ENCODE measurements at regions not wholly inside any gene's neighbourhood (a gene's known extent, or its start where the extent isn't known, plus 50 kb on each side); places are given as distances from the start of the nearest gene placed in this dataset.

DNA sequence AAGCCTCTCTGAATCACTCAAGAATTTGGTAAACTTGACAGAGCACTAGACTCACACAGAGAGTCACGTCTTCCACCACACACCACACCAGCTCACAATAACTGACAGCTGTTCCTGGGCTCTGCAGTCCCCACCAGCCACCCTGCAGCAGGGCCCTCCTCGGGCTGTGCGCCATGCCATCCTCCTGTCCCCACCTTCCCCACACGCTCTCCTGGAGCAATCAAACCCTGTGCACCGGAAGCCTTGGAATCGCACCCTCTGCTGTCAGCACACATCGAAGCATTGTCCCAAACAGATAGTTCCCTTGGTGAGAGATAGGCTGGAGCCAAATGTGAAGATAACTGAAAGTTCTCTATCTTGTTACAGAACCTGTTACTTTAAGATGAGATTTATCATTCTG is 191.0 kb downstream of the TBXT start:
- POLR2A ChIA-PET (ENCODE audit: unreplicated experiment), result no interaction called here
- TF ChIP-seq MAFK (IDR thresholded peaks at IDR 0.05; ENCODE audit: low read depth, low read length) (no peak), SMC3 (IDR thresholded peaks at IDR 0.05; ENCODE audit: low read depth, low read length) (no peak), MXI1 (IDR thresholded peaks at IDR 0.05; ENCODE audit: borderline replicate concordance, low read depth, low read length) (no peak), RFX5 (IDR thresholded peaks at IDR 0.05; ENCODE audit: low read depth, low read length) (no peak), NFE2L2 (IDR thresholded peaks at IDR 0.05; ENCODE audit: low read depth, low read length) (no peak), POLR2A (IDR thresholded peaks at IDR 0.05; ENCODE audit: low read depth, low read length) (no peak), MAZ (IDR thresholded peaks at IDR 0.05; ENCODE audit: borderline replicate concordance, low read depth, low read length) (no peak), CTCF (conservative IDR thresholded peaks at IDR 0.05; ENCODE audit: low read depth, low read length) (no peak), RAD21 (IDR thresholded peaks at IDR 0.05; ENCODE audit: low read length) (no peak), BHLHE40 (IDR thresholded peaks at IDR 0.05; ENCODE audit: low read depth, low read length) (no peak), CHD1 (IDR thresholded peaks at IDR 0.05; ENCODE audit: low read depth, low read length) (no peak), FOS (IDR thresholded peaks at IDR 0.05; ENCODE audit: low read depth, low read length) (no peak), RCOR1 (IDR thresholded peaks at IDR 0.05; ENCODE audit: insufficient replicate concordance, low read length) (no peak), CEBPB (IDR thresholded peaks at IDR 0.05; ENCODE audit: low read depth, low read length) (no peak)
- TF ChIP-seq, protein P1, sequence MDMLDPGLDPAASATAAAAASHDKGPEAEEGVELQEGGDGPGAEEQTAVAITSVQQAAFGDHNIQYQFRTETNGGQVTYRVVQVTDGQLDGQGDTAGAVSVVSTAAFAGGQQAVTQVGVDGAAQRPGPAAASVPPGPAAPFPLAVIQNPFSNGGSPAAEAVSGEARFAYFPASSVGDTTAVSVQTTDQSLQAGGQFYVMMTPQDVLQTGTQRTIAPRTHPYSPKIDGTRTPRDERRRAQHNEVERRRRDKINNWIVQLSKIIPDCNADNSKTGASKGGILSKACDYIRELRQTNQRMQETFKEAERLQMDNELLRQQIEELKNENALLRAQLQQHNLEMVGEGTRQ (IDR thresholded peaks at IDR 0.05; ENCODE audit: low read depth, low read length), result no peak
- TF ChIP-seq, protein P2, sequence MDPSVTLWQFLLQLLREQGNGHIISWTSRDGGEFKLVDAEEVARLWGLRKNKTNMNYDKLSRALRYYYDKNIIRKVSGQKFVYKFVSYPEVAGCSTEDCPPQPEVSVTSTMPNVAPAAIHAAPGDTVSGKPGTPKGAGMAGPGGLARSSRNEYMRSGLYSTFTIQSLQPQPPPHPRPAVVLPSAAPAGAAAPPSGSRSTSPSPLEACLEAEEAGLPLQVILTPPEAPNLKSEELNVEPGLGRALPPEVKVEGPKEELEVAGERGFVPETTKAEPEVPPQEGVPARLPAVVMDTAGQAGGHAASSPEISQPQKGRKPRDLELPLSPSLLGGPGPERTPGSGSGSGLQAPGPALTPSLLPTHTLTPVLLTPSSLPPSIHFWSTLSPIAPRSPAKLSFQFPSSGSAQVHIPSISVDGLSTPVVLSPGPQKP (IDR thresholded peaks at IDR 0.05; ENCODE audit: borderline replicate concordance, low read depth, low read length), result no peak
- no peaks in the 10 kb centered on the region for H3K27me3 ChIP-seq (ENCODE audit: control insufficient read depth, insufficient read depth, low read length)
- ATAC-seq (ENCODE audit: low read depth) (no peak), DNase-seq (no peak)
- intact Hi-C loops (cut with micrococcal nuclease) (no loop called here), in situ Hi-C loops (cut with MboI; ENCODE audit: low sequenced_read_pairs) (no loop called here), dilution Hi-C loops (cut with HindIII; ENCODE audit: low sequenced_read_pairs, unreplicated experiment) (no loop called here)
- H3K4ac ChIP-seq (ENCODE audit: low read depth, low read length), result no peak overlapping the region
- no peak overlapping the region for H4K8ac ChIP-seq (ENCODE audit: low read depth in 2 of 2, low read length in 2 of 2)
- H3K14ac ChIP-seq (replicated peaks; ENCODE audit: low read depth, low read length), result no peak overlapping the region
- no peak overlapping the region for H2BK15ac ChIP-seq (ENCODE audit: low read depth, low read length)
- H3K18ac ChIP-seq (ENCODE audit: low read depth, low read length), result no peak overlapping the region
- H2BK120ac ChIP-seq (ENCODE audit: low read depth, low read length), result no peak overlapping the region
- 91% methylated on average over 3 of the region's 7 CpGs; no CpG with 5 or more reads in 1 of the 2 experiments for WGBS, 2 experiments (ENCODE audit: extremely low coverage in 2 of 2, insufficient read length in 1 of 2)
- no TSS peak for BruUV-seq (replicated peaks)
- no peak overlapping the region for H2BK5ac ChIP-seq (ENCODE audit: low read depth, low read length, poor library complexity, severe bottlenecking)
- peaks cover 0 to 12% of the 10 kb centered on the region in 2 experiments; a peak in 1 of 4 replicates for H3K79me1 ChIP-seq (ENCODE audit: low read depth in 1 of 2, low read length in 2 of 2)
- peaks cover 9% of the 10 kb centered on the region for H4K20me1 ChIP-seq (ENCODE audit: insufficient read depth, low read length)
- no peak overlapping the region for H2AK5ac ChIP-seq (ENCODE audit: low read depth, low read length)
- no peak overlapping the region for H3K27ac ChIP-seq (ENCODE audit: insufficient read depth, low read length)
- H4K5ac ChIP-seq (ENCODE audit: low read depth, low read length), result no peak overlapping the region
- H2AFZ ChIP-seq (replicated peaks; ENCODE audit: low read length, poor library complexity), result no peak overlapping the region
- H3K9ac ChIP-seq (ENCODE audit: low read depth, low read length), result no peak overlapping the region
- no peak overlapping the region for H3K23ac ChIP-seq (ENCODE audit: low read depth, low read length)
- peaks cover 10% of the 10 kb centered on the region for H3K36me3 ChIP-seq (ENCODE audit: control insufficient read depth, insufficient read depth, low read length)
- H3K9me1 ChIP-seq (ENCODE audit: insufficient read depth, low read length), result no peaks in the 10 kb centered on the region
- no peak overlapping the region for H3K4me3 ChIP-seq (ENCODE audit: insufficient read depth, low read depth, low read length)
- CTCF ChIA-PET, result no interaction called here
- H4K91ac ChIP-seq (ENCODE audit: insufficient read depth, low read depth, low read length), result no peak overlapping the region
- no peak overlapping the region for H3K4me2 ChIP-seq (ENCODE audit: low read depth, low read length)
- H3K4me1 ChIP-seq (ENCODE audit: control insufficient read depth, insufficient read depth, low read length), result peaks cover 6% of the 10 kb centered on the region
- H3K56ac ChIP-seq (ENCODE audit: extremely low read depth, insufficient read depth, low read length), result no peak overlapping the region
- no peaks in the 10 kb centered on the region for H3K9me3 ChIP-seq (ENCODE audit: control insufficient read depth, insufficient read depth, low read length)
- H2BK20ac ChIP-seq (ENCODE audit: low read depth, low read length), result no peak overlapping the region
- H2AK9ac ChIP-seq (replicated peaks; ENCODE audit: low read depth, low read length, poor library complexity), result no peak overlapping the region
